HCT116 (cell line): ENCODE measurements at regions not wholly inside any gene's neighbourhood (a gene's known extent, or its start where the extent isn't known, plus 50 kb on each side); places are given as distances from the start of the nearest gene placed in this dataset.

Source experiments
- CBX3 ChIP-seq: IDR thresholded peaks from 2 replicates; pipeline ENCODE4 v1.6.1; 2012; ENCODE audit warnings: low read depth
- CEBPB ChIP-seq: IDR thresholded peaks from 2 replicates; pipeline ENCODE4 v1.6.1; 2012; ENCODE audit warnings: low read depth
- CTCF ChIP-seq, 3 experiments: fragments of 200-600 bp in 1 of 3; sonication (generic) in 1 of 3; IDR thresholded peaks in 2 of 3; conservative IDR thresholded peaks in 1 of 3; 2 replicates each; pipeline ENCODE4 v1.5.1; 2012 to 2017; ENCODE audit warnings: low read depth in 2 of 3, low read length in 2 of 3, antibody characterized with exemption in 1 of 3, borderline replicate concordance in 1 of 3, control low read depth in 1 of 3, mild to moderate bottlenecking in 1 of 3, mixed read lengths in 1 of 3, mixed run types in 1 of 3, moderate library complexity in 1 of 3; ENCODE audit not compliant: insufficient read depth in 1 of 3
- EZH2phosphoT487 ChIP-seq: fragments of 200-600 bp; IDR thresholded peaks from 2 replicates; pipeline ENCODE4 v1.6.1; 2018; ENCODE audit warnings: antibody characterized with exemption, borderline replicate concordance
- JUND ChIP-seq: IDR thresholded peaks from 2 replicates; pipeline ENCODE4 v1.6.1; 2012
- MAX ChIP-seq: IDR thresholded peaks from 2 replicates; pipeline ENCODE4 v1.6.1; 2012
- POLR2A ChIP-seq: IDR thresholded peaks from 2 replicates; pipeline ENCODE4 v1.7.0; 2011; ENCODE audit warnings: borderline replicate concordance; ENCODE audit not compliant: insufficient read depth, insufficient read length; ENCODE audit errors: extremely low read depth
- POLR2AphosphoS5 ChIP-seq: IDR thresholded peaks from 2 replicates; pipeline ENCODE4 v1.6.1; 2011; ENCODE audit warnings: mild to moderate bottlenecking, low read depth, low read length, moderate library complexity
- RAD21 ChIP-seq: IDR thresholded peaks from 2 replicates; pipeline ENCODE4 v1.6.1; 2012; ENCODE audit warnings: low read depth, mild to moderate bottlenecking
- REST ChIP-seq: IDR thresholded peaks from 2 replicates; pipeline ENCODE4 v1.6.1; 2012; ENCODE audit warnings: low read depth
- SIN3A ChIP-seq: IDR thresholded peaks from 2 replicates; pipeline ENCODE4 v1.6.1; 2012; ENCODE audit warnings: low read depth
- SP1 ChIP-seq: IDR thresholded peaks from 2 replicates; pipeline ENCODE4 v1.6.1; 2012; ENCODE audit warnings: low read depth
- YY1 ChIP-seq: IDR thresholded peaks from 2 replicates; pipeline ENCODE4 v1.6.1; 2011; ENCODE audit warnings: low read length, low read depth, moderate library complexity, mild to moderate bottlenecking; ENCODE audit not compliant: insufficient replicate concordance; ENCODE audit errors: extremely low read depth

- TF ChIP-seq POLR2AphosphoS5 = no peak
- TF ChIP-seq CTCF (IDR thresholded peaks at IDR 0.05 in 2 of 3, conservative IDR thresholded peaks at IDR 0.05 in 1 of 3; ENCODE audit: borderline replicate concordance in 1 of 3, insufficient read depth in 1 of 3, low read depth in 2 of 3, low read length in 2 of 3) = no peak
- TF ChIP-seq CEBPB = no peak
- TF ChIP-seq POLR2A = no peak
- no peak for TF ChIP-seq JUND
- TF ChIP-seq SIN3A = no peak
- no peak for TF ChIP-seq REST
- no peak for TF ChIP-seq EZH2phosphoT487
- no peak for TF ChIP-seq SP1
- no peak for TF ChIP-seq YY1
- TF ChIP-seq CBX3 = no peak
- no peak for TF ChIP-seq RAD21
- TF ChIP-seq MAX = no peak
Measured at GRCh38 chr2:56648802-56649201, 465.0 kb downstream of the CCDC85A start.
